CD4-positive, alpha-beta T cell treated with Interleukin-17A for 1 hour (primary cell): ENCODE measurements at regions not wholly inside any gene's neighbourhood (a gene's known extent, or its start where the extent isn't known, plus 50 kb on each side); places are given as distances from the start of the nearest gene placed in this dataset.

Experiments
- DNase-seq: peaks from one replicate; pipeline ENCODE4 v3.0.0-alpha.2; 2020

DNA sequence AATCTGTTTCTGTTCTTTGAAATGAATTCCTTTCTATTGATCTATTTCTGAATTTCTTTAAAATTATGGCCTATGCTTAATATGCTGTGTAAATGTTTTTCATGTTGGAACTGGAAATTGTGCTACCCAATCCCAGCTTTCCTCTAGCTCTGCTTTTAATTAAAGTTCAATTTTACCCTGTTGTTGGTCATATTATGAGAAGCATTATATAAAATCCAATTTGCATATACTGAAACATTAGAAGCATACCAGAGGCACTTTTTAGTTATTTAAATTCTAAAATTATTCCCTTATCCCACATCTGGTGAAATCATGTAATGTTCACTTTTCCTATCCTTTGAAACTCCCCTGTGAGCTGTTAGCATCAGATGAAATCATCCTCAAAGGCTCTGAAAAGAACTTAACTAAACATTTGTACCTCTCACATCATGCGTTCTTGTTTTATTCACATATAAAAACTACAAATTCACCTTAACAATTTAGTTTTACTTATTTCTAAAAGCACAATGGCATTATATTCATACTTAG is 160.6 kb upstream of the COL21A1 start:
- DNase-seq, result no peak

DNA sequence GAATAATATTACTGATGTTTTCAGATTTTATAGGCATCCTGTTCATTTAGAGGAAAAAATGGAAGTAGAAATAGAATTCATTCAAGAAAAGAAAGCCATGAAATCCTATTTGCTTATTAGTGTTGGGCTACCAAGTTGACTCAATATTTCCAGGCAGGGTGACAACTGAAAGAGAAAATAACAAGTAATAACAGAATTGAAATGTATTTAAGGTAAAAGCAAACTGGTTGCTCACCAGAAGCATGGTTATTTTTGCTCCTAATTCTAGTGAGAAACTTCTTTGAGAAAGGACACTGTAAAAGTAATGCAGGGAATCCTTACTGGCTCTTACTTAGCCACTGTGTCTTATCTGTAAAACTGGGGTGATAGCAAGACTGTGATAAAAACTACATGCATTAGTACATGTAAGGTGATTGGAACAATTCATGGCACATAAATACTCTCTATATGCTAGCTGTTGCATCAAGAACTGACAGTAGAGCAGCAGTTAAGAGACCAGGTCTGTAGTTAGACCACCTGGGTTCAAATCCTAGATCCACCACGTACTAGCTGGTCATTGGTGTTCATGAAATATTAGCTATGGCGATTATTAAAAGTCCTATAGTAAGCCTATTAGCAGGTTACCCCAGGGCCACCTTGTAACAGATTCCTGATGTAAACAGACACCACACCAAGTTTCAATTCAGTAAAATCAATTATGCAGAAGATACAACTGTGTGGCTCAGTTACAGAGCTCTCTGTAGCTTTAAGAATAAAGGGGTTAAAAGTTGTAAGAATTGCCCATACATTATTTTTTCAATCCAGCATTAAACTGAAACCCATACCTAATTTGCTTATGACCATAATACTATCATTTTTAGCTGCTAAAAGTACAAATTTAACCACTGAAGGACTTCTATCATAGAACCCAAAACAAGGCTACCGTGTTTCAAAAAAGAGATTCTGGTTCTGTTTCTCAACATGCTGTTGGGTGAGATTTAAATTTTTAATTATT is 159.2 kb upstream of the COL21A1 start:
- DNase-seq, result no peak

DNA sequence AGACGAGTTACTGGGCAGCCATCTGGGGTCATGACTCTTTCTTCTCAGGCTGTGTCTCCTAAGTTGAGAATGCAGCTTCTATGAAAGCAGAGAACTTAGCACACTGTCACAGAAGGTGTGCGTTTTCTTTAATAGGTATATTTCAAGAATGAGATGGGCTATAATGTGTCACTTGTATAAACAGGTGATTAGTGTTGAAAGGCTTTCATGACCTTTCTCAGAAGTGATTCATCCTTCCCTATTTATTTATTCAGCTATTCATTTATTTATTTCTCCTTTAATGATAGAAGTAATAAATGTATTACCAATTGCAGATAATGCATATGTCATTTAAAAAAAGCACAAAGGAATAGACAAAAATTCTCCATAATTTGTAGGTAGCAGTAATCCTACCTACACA is 157.2 kb upstream of the COL21A1 start:
- DNase-seq, result no peak

DNA sequence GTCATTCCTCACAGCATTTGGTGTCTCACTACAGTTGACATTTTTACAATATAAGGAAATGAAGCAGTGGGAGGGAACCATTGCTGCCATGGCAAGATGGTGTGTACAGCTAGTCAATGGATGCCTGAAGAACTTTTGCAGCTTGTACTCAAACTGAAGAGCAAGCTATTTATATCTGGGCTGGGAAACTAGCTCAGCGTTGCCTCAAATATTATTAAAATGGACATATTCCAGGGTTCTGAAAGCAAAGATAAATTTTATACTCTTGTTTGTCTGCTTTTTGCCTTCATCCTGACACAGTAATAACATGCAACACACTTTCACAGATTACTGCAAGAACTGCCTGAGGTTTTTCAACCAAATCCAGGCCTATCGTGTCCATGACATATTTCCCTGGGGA is 156.4 kb upstream of the COL21A1 start:
- no peak for DNase-seq

DNA sequence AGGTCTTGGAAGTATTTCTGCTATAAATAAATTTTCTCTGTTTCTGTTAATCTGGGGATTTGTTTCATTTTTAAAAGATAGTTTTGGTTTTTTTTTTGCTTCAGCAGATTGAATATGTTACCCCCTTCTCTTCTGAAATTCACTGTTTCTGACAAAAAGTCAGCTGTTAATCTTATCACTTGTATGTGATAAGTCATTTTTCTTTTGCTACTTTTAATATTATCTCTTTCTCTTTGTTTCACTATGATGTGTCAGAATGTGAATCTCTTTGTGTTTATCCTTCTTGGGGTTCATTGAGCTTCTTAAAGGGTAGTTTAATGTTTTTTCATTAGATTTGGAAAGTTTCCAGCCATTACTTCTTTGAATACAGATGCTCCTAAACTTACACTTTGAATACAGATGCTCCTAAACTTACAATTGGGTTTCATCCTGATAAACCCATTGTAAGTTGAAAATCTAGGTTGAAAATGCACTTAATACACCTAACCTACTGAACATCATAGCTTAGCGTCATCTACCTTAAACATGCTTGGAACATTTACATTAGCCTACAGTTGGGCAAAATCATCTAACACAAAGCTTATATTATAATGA is 154.2 kb upstream of the COL21A1 start:
- DNase-seq, result no peak

DNA sequence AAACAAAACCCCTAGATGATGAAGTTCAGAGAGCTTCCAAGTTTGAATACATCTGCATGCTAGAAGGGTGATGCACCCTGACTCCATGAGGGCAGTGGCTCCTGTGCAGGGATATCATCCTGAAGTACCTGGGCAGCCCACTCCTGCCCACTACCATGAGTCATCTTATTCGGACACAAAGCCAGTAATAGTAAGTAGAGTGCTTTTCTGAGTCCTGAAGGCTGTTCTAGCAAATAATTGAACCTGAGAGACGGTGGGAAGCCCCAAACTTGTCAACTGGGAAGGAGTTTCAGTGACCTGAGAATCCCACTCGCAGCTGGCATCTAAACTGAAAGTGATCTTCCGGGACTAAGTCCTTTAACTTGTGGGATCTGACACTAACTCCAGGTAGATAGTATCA is 152.9 kb upstream of the COL21A1 start:
- DNase-seq, result no peak

DNA sequence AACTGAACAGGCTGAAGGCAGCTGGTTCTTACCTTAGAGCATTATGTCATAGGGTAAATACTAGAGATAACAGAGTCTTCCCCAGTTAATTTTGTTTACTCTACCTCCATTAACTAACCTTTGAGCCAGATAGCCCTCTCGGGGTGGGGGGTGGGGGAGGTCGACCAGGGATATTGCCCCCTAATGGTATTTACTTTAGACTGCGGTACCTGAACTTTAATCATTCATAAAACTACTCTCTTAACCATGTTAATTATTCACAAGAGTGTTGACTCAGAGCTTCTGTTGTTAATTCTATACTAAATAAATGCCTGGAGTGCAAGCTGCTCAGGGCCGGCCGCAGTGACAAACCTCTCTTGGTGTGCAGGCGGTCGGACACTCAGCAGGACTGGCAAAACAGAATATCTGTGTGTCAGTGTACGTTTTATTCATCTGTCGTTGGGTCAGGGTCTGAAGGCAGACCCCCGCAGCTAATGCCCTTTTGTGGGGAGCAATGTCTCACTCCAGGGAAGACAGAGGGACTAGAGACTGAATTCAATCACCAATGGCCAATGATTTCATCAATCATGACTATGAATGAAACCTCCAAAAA is 152.4 kb upstream of the COL21A1 start:
- DNase-seq, result no peak

DNA sequence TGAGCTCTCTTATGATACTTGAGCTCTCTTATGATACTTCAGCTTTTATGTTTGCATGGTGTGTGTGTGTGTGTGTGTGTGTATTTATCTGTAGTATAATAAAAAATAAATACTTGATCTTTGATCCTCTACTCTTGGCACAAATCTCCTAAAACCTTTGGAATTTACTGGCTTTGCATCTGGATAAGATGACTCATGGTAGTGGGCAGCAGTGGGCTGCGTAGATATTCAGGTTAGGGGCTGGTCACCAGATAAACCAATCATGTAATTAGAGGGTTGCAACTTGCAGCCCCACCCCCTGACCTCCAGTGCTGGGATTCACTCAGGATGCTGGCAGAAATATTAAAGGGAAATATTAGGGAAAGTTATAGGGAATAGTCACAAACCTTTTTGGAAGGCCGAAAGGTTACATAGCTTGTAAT is 151.9 kb upstream of the COL21A1 start:
- DNase-seq, result no peak

DNA sequence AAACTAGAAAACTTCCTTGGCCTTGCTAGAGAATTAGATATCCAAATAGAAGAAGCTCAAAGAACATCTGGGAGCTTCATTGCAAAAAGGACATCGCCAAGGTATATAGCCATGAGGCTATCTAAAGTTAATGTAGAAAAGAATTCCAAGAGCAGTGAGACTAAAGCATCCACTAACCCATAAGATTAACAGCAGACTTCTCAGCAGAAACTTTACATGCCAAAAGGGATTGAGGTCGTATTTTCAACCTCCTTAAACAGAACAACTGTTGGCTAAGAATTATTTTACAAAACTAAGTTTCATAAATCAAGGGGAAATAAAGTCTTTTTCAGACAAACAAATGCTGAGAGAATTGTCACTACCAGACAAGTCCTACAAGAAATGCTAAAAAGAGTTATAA is 149.1 kb upstream of the COL21A1 start:
- no peak for DNase-seq

DNA sequence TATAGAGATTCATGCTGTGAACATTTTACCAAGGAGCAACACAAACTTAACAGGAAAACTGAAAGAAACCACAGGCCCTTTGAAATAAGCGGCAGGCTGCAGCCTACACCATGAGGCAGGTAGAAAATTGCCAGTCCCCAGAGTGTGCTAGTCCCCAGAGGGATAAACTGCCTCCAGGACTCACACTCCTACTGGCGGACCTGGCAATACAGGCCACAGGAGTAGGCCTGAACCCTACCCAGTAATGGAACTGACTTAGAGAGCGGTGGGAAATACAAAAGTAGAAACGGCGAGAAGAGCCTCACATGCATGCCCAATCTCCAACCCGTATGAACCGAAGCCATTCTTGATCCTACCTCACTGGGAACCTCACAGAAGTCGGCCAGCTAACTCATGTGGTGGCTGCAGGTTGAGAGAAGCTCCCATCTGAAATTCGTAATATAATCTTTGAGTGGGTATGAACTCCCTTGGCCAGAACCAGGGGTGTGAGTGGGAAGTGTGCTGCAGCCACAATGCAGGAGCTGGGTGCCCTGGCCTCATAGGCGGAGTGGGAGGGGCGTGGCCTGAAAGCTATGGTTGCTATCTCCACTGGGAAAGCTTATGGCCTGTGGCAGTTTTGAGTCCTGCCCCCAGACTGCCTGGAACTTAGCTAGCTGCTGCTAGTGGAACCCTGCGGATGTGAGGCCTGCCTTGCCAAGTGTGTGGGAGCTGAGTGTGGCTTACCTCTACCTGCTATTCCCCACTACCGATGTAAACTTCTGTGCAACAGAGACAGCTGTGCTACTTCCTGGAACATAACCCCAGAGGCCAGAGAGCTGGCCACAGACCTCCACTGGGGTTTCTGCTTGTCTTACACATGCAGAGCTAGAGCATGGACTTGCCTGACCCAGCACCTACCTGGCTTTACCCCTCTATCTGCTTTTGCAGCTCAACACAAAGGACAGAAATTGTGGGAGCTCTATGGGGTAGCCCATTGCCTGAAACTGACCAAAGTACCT is 146.5 kb upstream of the COL21A1 start:
- DNase-seq, result no peak

DNA sequence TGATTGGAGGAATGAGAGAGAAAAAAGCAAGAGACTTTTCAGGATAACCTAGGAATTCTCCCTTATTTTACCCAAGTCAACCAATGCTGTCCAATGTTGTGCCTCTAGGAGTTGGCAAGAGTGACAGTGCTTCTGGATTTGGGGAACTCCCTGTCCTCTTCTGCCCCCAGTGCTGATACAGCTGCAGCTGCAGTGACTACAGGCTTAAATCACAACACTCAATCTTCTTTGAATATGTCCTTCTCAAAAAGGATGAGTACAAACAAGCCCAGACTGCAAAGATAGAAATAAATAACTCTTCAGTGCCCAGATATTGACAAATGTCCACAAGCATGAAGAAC is 141.0 kb upstream of the COL21A1 start:
- no peak for DNase-seq

DNA sequence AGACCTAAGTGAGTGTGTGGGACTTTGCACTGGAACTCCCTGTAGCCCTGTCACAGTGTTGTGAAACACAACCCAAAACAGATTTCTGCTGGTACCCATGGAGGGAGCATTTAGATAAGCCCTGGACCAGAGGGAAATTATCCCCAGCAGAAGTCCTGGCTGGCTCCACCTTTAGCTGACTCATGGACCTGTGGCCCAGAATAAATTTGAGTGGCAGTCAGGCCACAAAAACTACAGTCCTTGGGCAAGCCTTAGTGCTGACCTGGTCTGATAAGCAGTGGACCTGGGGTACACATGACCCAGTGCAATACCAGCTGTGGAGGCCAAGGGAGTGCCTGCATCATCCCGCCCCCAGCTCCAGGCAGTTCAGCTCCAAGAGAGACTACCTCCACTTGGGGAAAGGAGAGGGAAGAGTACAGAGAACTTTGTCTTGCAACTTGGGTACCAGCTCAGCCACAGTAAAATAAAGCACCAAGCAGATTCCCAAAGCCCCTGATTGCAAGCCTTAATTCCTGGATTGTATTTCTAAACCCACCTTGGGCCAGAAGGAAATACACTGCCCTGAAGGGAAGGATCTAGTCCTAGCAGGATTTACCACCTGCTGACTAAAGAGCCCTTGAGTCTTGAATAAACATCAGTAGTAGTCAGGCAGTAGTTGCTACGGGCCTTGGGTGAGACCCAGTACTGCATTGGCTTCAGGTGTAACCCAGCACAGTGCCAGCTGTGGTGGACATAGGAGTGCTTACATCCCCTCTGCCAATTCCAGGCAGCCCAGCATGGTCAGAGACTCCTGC is 140.4 kb upstream of the COL21A1 start:
- DNase-seq, result no peak

DNA sequence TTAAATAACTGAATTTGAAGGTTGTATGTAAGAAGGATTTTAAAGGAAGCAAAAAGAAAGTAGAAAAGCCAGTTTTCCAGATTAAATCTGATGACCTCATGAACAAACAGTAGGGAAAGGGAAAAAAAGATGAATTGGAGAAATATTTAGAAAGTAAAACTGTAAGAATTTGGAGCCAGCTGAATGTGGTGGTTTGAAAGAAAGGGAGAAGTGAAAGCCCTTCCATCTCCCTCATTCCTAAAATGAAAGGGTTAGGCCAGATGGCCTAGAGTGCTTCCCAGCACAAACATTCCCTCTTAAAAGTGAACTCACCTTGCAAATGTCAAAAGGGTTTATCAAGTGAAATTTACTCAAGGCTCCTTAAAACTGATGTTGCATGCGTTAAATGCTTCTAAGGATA is 139.3 kb upstream of the COL21A1 start:
- DNase-seq, result no peak

DNA sequence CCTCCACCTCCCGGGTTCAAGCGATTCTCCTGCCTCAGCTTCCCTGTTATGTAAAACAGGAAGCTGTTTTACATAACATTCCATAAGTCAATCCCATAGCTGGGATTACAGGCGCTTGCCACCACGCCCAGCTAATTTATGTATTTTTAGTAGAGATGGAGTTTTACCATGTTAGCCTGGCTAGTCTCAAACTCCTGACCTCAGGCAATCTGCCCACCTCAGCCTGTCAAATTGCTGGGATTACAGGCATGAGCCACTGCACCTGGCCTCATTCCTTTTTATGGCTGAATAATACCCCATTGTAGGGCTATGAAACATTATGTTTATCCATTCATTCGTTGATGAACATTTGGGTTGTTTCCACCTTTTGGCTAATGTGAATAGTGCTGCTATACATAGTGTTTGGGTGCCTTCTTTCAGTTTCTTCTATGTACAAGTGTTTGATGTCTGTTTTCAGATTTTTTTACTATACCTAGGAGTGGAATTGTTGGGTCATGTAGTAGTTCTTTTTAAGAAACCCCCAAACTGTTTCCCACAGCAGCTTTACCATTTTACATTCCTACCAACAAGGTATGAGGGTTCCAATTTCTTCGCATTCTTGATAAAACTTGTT is 138.7 kb upstream of the COL21A1 start:
- no peak for DNase-seq

DNA sequence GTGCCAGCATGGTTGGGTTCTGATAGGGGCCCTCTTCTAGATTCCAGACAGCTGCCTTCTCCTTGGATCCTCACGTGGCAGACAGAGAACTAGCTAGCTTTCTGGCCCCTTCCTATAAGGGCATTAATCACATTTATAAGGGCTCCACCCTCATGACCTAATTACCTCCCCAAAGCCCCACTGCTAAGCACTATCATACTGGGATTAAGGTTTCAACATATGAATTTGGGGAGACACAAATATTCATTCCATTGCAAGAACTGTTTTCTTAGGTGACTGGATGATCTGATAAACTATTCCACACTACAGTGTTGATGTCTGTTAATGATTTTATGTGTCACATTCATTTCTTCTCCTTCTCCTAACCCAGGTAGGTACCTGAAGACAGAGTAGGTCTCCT is 135.8 kb upstream of the COL21A1 start:
- no peak for DNase-seq

DNA sequence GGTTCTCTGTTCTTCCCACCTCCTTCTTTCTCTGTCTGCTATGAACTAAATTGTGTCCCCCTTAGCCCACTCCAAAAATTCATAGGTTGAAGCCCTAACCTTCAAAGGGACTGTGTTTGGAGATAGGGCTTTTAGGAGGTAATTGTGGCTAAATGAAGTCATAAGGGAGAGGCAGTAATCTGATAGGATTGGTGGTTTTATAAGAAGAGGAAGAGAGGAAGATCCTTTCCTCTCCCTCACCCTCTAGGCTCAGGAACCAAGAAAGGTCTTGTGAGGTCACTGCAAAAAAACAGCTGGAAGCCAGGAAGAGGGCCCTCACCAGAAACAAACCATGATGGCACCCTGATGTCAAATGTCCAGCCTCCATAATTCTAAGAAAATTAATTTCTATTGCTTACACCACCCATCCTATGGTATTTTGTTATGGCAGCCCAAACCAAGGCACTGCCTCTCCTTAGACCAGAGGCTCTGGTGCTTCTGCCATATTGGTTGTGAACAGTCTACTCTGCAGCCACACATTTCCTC is 135.1 kb upstream of the COL21A1 start:
- DNase-seq, result no peak

DNA sequence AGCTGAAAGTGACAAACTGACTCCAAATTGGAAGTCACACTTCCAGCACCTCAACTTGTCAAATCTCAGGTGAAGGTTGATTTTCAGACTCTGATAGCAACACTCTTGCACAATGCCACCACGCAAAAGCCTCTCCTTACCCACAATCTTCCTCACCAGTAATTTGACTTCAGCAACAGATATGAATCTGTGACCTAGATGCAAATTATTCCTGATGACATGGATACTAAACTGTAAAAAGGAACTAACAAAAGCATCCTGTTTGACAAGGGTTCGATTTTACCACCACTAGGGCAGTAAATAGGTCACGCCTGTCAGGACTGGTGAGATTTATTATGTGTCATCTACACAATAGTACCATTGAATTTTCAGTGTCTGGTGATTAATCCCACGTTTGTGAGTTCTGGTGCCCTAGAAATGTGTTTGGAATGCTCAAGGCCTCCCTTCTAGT is 134.4 kb upstream of the COL21A1 start:
- DNase-seq, result no peak

DNA sequence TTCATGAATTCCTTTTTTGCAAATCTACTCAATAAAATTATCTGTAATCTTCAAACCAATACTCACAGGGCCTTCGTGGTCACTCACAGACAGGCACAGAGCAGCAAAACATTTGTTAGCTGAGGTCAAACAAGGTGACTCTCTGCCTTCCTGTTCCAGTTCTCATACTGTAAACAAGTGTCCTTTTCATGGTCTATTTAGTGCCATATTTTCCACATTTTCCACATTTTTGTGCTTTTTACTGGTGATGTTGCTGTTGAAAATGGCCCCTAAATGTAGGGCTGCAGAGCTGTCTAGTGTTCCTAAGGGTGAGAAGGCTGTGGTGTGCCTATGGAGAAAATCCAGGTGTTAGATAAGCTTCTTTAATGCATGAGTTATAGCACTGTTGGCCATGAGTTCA is 133.1 kb upstream of the COL21A1 start:
- DNase-seq, result no peak

DNA sequence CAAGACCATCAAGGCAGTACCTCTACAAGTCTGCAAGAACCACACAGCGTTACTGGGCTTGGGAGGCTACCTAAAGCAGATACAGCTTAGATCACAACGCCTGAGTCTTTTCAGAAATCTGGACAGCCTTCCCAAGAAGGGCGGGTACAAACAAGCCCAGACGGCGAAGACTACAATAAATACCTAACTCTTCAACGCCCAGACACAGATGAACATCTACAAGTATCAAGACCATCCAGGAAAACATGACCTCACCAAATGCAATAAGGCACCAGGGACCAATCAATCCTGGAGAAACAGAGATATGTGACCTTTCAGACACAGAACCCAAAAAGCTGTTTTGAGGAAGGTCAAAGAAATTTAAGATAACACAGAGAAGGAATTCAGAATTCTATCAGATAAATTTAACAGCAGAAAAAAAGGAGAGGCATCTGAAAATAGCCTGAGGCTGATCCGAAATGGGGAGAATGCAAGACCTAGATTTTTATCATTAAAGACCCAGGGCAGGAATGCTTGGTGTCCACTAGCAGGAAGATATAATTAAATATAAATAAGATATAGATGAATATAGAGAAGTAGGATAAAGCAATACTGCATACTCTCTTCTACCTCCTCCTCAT is 131.7 kb upstream of the COL21A1 start:
- DNase-seq, result no peak

DNA sequence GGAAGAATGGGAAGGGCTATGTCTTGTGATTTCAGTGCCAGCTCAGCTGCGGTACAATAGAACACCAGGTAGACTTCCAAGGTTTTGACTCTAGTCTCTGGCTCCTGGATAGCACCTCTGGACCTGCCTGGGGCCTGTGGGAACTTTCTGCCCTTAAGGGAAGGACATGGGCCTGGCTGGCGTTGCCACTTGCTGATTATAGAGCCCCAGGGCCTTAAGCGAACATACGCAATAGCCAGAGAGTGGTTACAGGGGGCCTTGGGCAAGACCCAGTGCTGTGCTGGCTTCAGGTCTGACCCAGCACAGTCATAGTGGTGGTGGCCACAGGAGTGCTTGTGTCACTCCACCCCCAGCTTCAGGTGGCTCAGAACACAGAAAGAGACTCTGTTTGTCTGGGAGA is 131.1 kb upstream of the COL21A1 start:
- DNase-seq, result no peak

DNA sequence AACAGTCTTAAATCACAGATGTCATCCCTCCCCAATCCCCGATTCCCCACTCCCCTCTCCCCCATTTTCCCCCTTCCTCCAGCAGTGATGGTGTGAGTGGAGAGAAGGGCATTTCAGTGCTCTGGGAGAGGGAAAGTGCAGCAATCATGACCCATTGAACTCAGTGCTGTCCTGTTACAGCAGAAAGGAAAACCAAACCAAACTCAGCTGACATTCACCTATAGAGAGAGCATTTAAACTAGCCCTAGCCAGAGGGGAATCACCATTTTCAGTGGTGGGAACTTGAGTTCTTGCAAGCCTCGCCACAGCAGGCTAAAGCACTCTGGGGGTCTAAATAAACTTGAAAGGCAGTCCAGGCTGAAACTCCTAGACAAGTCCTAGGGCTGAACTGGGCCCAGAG is 129.9 kb upstream of the COL21A1 start:
- no peak for DNase-seq
